ENCODE measurements at regions not wholly inside any gene's neighbourhood (a gene's known extent, or its start where the extent isn't known, plus 50 kb on each side); places are given as distances from the start of the nearest gene placed in this dataset.

DNA sequence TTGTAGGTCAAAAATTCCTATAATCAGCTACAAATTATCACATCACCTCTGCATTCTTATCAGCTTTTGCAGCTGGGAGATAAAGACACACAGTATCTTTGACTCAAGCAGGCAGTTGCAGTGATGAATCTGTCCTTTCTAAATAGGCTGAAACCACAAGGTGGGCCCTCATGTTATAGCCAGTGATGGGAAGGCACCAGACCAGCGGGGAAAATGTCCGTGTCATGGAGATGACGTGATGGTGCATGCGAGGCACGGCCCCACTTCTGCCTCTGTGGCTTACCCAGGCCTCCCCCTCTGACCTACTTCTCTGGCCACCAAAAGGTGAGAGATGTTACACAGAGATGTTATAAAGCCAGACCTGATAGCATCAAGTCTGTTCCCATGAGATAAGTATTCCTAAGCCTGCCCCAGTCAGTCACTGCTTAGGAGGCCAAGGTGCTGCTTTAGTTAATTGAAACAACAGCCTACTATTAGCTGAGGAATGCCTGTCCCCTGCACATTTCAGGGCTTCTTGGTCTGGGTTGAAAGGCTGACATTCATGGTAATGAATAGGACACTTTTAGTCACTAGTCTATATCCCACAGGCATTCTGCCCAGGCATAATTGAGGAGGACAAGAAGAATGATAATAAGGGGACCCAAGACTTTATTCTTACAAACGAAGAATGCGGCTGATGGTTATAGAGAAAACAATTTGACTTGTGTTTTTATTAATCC lies 327.9 kb downstream of the LPIN1 start:
- no peak for DNase-seq (ENCODE audit: insufficient read length, low spot score)

DNA sequence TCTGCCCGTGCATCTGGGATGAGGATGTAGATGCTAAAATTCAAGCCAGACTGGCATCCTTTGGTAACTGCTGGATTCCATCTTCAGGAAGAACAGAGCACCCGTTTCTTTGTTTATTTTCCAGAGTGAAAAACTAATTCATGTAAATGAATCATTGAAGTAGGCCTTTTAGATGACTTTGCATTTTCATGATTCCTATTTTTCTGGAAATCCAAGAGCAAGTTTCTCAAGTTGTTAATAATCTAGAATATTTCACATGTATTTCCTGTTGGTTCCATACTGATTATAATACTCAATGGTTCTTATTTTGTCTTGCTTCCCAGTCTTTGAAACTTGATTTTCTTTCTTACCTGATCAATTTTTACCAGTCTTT lies 328.4 kb downstream of the LPIN1 start:
- no peak for FAIRE-seq
- DNase-seq (ENCODE audit: insufficient read length, low spot score), result no peak

More for the DNA sequence above, 327.9 kb downstream of the LPIN1 start:
- no peak for FAIRE-seq

DNA sequence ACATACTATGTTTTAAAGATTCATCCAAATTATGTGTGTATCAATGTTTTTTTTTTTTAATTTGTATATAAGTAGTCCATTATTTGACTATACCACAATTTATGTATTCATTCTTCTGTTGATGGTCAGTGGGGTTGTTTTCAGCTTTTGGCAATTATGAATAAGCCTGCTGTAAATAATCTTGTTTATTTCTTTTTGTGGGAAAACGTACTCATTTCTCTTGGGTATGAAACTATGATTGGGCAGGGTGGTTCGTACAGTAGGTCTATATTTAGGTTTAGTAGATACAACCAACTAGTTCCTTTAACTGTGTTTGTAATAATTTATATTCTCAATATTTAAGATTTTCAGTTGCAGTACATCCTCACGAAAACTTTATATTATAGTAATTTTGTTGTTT lies 329.2 kb downstream of the LPIN1 start:
- FAIRE-seq (no peak), DNase-seq (ENCODE audit: insufficient read length, low spot score) (no peak)

DNA sequence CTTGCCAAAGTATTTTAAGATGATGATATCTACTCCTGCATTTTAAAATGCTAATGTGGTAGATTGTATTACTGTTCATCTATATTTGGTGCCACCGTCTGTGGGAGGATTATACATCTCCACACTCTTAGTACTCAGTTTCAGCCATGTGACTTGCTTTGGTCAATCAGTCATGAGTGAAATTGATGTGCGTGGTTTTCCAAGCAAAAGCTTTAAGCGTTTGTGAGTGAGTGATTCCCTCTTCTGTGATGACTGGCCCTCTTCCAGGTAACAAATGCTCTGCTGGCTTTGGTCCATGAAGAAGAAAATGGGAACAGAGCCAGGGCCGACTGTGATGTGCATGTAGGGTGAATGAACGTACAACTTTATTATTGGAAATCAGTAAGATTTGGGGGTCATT lies 330.4 kb downstream of the LPIN1 start:
- DNase-seq (ENCODE audit: insufficient read length, low spot score) (no peak), FAIRE-seq (no peak)

DNA sequence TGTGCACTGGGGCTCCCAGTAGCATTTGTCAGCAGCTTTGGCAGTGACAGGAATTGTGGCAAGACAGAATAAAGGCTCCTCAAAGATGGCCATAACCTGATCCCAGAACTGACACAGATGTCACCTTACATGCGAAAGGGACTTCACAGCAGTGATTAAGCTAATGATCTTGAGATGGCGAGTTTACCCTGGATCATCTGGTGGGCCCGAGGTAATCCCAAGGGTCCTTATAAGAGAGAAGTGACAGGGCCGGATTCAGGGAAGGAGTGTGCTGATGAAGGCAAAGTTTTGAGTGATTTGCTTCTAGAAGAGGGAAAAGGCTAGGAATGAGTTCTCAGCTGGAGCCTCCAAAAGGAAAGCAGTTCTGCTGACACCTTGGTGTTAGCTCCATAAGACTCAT lies 333.9 kb downstream of the LPIN1 start:
- FAIRE-seq, result no peak
- no peak for DNase-seq (ENCODE audit: insufficient read length, low spot score)

DNA sequence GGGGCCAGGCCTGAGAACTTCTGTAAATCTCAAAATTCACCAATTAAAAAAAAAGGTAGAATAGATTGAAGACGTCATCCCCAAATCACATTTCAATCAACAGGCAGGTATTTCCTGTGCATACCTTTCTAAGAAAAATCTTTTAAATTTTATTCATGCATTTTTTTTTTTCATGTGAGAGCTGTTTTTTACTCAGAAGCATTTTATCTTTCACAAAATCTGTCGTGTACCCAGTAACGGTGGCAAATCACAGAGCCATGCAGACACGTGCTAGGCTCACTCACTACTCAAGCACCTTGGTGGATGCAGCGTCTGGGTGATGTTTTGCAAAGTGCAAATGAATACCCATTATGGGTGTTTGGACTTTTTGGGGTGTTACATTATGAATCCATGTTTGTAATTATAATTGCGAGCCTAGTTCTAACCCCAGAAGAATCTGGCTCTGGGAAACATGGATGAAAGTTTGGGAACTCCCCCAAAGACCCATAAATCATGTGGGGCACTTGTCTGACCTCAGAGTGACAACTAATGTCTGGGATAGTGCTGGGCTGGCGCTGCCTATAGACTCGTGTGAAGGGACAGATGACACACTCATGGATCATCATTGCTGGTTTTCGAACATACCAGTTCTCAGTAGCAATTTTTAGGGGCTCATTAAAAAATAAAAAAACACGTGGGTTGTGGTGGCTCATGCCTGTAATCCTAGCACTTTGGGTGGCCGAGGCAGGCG lies 335.2 kb downstream of the LPIN1 start:
- DNase-seq (ENCODE audit: insufficient read length, low spot score) (no peak), FAIRE-seq (no peak)

DNA sequence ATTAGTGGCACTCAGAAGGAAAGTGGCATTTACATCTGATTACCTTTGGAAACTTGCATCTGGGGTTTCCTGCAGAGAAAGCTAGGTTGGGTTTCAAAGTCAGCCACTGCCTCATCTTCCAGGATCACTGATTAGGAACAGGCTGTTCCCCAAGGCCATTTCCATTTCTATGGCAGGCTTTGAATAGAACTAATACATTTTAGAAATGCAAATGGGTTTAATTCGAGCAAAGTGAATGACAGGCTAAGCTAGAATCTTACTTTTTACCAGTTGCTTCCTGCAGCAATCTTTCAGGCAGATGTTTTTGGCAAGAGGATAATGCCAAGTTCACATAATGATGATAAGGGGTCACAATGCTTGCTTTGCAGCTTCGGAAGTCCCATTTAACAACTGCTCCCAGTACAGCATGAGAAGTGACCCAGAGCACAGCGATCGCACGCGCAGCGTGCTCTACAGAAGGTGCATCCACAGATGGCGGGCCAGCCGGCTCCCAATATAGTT lies 336.7 kb downstream of the LPIN1 start:
- FAIRE-seq (no peak), DNase-seq (ENCODE audit: insufficient read length, low spot score) (no peak)

DNA sequence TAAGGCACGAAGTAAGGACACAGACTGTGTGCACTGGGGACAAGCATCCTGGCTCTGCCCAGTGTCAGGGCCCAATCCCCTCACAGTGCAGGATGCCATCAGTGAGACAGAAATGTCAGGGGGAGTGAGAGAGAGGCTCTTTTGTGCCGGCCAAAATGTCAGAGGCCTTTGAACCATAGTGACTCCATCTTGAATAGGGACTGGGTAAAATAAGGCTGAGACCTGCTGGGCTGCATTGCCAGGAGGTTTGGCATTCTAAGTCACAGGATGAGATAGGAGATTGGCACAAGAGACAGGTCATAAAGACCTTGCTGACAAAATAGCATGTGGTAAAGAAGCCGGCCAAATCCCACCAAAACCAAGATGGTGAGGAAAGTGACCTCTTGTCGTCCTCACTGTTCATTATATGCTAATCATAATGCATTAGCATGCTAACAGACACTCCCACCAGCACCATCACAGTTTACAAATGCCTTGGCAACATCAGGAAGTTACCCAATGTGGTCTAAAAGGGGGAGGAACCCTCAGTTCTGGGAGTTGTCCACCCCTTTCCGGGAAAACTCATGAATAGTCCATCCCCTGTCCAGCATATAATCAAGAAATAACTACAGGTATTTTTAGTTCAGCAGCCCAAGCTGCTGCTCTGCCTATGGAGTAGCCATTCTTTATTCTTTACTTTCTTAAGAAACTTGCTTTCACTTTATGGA lies 337.4 kb downstream of the LPIN1 start:
- DNase-seq (ENCODE audit: insufficient read length, low spot score) (no peak), FAIRE-seq (no peak)

DNA sequence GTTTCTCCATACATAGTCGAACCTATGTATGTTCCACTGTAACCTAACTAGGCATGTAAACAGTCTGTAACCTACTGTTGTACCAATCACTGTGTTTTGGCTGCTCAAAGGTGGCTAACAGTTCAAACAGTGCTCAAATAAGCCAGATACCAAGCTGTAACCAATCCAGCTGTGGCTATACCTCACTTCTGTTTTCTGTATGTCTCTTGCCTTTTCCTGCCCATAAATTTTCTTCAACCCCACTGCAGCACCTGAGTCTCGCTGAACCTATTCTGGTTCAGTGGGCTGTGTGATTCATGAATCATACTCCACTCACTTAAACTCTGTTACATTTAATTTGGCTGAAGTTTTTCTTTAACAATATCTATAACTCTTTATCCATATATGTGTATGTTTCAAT lies 340.7 kb downstream of the LPIN1 start:
- DNase-seq (ENCODE audit: insufficient read length, low spot score) (no peak), FAIRE-seq (no peak)

DNA sequence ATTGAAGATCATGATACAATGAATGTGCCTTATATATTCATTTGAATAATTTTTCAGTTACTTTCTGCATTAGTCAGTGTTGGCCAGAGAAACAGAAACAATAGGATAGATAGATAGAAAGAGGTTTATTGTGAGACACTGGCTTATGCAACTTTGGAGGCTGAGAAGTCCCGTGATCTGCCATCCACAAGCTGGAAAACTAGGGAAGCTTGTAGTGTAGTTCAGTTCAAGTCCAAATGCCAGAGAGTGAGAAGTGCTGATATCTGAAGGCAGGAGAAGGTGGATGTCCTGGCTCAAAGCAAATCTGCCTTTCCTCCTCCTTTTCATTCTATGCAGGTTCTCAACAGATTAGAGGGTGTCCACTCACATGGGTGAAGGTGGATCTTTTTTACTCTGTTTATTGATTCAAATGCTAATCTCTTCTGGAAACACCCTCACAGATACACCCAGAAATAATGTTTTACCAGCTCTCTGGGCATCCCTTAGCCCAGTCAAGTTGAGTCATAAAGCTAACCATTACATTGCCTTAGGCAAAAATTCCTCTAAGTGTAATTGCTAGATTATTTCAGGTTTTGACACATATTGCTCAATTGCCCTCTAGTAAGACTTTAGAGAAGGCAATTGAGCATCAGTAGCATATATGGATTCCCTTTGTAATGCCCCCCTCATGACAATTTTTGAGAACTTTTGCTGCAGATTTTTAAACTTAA lies 341.4 kb downstream of the LPIN1 start:
- DNase-seq (ENCODE audit: insufficient read length, low spot score) (peak; percentile 40), FAIRE-seq (no peak)

DNA sequence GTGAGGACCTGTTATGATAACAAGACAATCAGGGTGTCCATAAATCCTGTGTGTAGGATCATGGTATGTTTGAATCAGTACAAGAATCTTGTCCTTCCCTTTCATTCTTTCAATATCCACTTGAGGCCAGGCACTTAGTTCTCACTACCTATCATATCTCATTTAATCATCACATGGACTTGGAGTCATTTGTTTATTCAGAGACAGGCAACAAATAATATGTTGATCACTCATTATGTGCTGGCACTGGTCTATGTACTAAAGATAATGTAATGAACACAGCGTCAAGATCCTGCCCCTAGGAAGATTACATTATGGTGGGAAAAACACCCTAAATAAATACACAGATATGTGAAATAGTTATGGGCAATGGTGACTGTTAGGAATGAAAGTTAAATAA lies 342.6 kb downstream of the LPIN1 start:
- DNase-seq (ENCODE audit: insufficient read length, low spot score) (no peak), FAIRE-seq (peak; percentile 49)

DNA sequence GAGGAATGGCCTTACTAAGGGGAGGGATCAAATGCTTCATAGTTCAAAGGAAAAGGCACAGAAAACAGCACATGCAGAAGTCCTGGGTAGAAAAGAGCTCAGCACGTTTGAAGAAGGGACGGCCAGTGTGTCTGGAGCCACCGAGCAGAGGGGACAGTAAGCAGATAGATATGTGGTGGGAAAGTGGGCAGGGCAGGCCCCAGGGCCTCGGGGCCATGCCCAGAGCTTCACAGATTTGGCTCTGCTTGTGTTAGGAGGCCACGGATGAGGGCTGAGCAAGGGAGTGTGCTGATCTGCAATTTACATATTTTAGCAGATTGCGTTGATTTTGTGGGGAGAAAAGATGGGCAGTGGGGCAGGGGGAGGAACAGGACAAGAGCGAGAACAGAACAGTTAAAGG lies 343.1 kb downstream of the LPIN1 start:
- no peak for DNase-seq (ENCODE audit: insufficient read length, low spot score)
- no peak for FAIRE-seq

DNA sequence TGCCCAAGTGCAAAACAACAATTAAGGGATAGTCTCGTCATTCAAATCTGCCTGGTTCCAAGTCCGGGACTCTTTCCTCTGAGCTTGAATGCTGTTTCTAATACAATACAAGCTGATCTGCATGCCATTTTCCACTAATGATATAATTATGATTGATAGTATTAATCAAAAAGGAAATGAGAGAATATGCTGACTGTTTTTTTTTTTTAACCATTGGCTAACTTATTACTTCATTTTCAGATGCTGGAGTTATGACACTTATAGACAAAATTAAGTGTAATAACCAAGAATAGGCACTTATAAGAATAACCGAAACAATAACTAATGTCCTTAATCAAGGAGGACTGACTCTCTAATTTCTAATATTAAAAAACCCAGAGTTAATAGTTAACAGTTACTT lies 343.6 kb downstream of the LPIN1 start:
- DNase-seq (ENCODE audit: insufficient read length, low spot score), result no peak
- no peak for FAIRE-seq

DNA sequence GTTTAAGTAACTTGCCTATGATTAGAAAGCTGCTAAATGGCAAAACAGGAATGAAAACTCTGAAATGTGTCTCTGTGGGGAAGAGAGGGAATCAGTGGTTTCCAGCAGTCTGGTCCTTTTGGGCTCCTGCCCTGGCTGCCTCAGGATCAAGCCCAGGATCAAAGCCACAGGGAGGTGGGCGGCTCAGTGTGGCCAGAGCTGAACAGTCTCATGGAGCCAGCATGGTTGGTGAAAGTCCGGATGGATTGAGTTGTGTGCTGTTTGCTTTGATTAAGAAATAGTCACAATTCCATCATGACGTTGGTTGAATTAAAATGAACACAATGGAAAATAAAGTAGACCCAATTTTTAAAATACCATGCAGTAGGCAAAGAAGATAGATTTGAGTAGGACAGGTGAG lies 344.2 kb downstream of the LPIN1 start:
- DNase-seq (ENCODE audit: insufficient read length, low spot score), result no peak
- FAIRE-seq, result no peak

DNA sequence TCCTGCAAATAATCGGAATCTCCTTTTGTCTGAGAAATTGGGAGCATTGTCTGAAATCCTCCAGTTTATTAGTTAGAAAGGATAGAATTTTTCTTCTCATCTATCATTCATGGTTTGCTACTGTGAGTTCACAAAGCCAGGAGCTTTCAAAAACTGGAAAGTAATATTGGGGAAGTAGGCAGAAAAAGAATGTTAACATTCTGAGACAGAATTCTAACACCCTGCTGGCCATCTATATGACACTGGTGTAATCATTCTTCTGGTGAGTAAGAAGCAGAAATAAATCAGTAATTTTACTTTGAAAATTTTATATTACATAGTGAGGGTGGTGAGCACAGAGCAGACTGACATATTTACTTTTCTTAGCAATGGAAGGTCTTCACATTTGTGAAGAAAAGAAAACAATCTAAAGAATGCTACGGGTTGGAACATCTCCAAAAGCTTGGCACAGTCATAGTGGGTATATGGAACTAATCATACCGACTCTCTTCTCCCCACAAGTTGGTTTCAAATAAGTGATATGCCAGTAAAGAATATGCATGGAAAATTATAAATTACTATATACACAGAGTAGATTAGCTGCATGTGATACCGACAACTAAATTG lies 344.9 kb downstream of the LPIN1 start:
- no peak for FAIRE-seq

DNA sequence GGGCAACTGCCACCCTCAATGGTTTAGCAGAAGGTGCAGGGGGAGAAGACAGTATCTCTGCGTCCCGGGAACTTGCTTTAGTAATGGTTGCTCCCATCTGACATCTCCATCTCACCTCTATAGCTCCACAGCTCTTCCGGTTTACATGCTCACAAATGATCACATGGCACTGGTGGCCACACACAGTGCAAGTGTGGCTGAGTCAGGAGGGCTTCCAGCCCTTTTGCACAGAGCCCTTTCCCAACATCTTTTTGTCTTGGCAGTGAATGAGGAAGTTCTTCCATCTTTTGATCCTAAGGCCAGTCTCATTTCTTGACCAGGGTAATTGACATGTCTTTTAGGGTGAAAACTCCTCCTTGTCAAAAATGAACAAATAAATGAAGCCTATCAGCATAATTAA lies 347.7 kb downstream of the LPIN1 start:
- FAIRE-seq (no peak), DNase-seq (ENCODE audit: insufficient read length, low spot score) (no peak)

More for the DNA sequence above, 344.9 kb downstream of the LPIN1 start:
- DNase-seq (ENCODE audit: insufficient read length, low spot score), result peak; percentile 14

DNA sequence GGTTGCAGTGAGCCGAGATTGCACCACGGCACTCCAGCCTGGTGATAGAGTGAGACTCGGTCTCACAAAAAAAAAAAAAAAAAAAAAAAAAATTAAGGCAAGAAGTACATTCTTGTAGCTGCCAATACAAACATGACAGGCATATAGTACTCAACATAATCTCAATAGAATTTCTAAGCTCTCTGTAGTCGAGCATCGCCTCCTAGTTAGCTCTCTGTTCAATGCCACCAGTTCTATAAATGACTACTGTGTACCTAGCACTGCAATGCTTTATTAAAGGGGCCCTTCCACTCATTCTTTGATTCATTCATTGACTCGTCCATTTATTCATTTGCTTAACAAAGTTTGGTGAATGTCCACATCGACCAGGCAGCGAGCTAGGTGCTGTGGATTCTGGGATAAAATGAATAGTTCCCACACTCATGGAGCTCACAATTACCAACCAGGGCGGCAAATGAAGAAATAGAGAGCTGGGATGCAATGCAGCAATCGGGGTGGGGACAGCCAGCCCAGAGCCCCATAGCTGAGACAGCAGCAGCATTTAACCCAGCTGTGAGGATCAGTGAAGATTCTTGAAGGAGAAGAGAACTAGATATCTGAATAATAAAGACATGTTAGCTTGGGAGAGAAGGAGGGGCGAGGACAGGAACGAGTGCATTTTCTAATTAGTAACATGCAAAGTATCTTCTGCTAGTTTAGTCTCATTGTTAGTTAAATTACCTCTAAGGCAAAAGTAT lies 349.8 kb downstream of the LPIN1 start:
- no peak for FAIRE-seq
- no peak for DNase-seq (ENCODE audit: insufficient read length, low spot score)

DNA sequence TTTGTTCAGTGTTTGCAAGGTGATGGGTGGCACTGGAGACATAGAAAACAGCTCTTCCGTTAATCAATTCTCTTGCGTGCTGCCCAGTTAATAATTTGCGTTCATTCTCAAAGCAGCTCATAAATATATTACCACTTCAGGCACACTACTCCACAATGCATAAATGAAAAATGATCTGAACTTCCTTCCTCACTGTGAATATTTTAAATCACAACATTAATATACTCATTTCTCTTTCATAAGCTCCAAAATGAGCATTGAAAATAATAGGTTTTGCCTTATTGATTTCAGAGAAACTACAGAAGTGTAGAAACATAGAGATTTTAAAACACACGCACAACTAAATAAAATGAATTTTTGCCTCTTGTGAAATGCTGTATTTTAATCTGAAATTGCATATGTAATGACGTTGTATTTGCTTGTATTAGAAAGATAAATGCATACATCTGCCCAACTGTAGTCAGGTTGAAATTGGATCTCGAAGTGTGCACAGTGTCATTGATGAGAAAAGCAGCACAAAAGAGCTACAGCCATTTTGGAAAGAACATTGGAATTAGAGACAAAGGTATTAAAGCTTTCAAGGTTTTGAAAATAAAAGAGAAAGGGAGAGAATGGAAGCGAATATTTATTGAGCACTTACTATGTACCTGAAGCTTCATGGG lies 350.5 kb downstream of the LPIN1 start:
- FAIRE-seq (no peak), DNase-seq (ENCODE audit: insufficient read length, low spot score) (no peak)

DNA sequence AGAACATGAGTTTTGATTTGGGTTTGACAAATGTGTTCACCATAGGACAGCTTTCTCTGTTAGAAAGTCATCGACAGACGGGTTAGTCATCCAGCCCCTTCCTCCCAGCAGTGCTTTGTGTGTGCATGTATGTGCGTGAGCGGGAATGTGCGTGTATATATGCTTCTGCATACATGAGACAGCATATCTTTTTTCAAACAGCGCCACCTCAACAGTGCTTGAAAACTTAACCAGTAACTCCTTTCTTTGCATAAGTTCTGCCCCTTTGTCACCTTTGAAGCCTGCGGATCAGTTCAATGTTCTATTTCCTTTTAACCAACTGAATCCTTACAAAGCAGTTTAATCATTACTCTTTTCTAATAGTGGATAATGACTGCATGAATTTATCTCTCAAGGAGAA lies 351.4 kb downstream of the LPIN1 start:
- DNase-seq (ENCODE audit: insufficient read length, low spot score), result no peak
- FAIRE-seq, result no peak
